ENCODE measurements at regions not wholly inside any gene's neighbourhood (a gene's known extent, or its start where the extent isn't known, plus 50 kb on each side); places are given as distances from the start of the nearest gene placed in this dataset.

DNA sequence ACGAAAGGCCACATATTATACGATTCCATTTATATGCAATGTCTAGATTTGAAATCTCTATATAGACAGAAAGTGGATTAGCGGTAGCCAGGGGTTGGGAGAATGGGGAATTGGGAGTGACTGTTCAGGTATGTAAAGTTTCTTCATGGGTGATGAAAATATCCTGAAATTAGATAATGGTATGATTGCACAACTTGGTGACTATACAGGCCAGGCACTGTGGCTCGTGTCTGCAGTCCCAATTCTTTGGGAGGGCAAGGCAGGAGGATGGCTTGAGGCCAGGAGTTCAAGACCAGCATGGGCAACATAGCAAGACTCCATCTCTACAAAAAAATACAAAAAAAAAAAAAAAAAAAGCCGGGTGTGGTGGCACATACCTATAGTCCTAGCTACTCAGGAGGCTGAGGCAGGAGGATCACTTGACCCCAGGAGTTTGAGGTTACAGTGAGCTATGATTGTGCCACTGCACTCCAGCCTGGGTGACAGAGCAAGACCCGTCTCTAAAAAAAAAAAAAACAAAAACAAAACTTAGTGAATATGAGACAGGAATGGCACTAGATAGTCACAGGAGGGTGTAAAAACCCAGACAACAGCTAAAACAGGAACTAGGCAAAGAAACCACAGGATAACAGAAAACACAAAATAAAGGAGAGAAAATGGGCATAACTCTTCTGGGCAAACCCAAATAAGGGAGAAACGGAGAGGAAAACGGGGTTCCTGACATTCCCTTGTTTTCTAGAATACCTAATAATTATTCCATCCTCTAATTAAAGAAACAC, 72.1 kb upstream of the ZNF618 start:
- H3K36me3 ChIP-seq (ENCODE audit: control insufficient read depth, insufficient read depth, low read length): no peaks in the 10 kb centered on the region

DNA sequence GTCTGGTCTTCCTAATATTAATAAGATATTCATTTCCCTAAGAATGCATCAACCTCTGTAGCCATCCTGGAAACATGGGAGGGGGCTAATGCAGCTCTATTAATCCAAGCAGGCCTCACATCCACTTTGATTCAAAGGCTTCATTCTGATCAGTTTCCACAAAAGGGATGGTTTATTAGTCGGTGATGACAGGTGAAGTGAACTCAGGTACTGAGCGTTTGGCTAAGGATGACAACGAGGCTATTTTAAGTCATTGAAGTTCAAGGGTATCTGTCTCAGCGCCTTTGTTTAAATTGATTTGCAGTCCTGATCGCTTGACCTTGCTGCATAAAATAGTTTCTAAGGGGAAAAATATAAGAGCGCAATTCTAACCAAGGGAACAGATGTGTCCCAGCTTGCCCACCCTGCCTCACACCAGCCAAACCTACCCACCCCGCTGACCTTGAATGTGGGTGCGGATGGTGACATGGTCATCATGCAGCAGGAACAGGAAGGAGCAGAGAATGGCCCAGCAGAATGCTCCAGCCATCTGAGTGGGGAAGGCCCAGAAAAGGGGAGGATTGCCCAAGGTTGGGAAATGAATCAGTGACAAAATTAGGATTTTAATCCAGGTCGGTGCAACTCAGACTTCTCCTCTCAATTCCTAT, 70.5 kb upstream of the ZNF618 start:
- Histone ChIP-seq H3K36me3 (ENCODE audit: control insufficient read depth, insufficient read depth, low read length) (no peaks in the 10 kb centered on the region), H3K4me3 (ENCODE audit: low read length) (no peak overlapping the region), H3K27ac (ENCODE audit: low read length) (no peak overlapping the region), H3K27me3 (ENCODE audit: control insufficient read depth, insufficient read depth, low read length) (no peaks in the 10 kb centered on the region), H3K4me1 (ENCODE audit: control insufficient read depth, insufficient read depth, low read length) (peaks cover 1% of the 10 kb centered on the region; the same call in 1 of the 2 replicates), H3K9me3 (ENCODE audit: control insufficient read depth, insufficient read depth, low read length) (no peaks in the 10 kb centered on the region)
- WGBS (ENCODE audit: insufficient coverage, insufficient read length): no CpG with 5 or more reads among the region's 9 CpGs
- no peak for DNase-seq (ENCODE audit: low read depth, low spot score)

More for the DNA sequence above, 72.1 kb upstream of the ZNF618 start:
- no peak for DNase-seq (ENCODE audit: low read depth, low spot score)
- H3K27ac ChIP-seq (ENCODE audit: low read length): no peak overlapping the region
- H3K4me3 ChIP-seq (ENCODE audit: low read length): no peak overlapping the region
- H3K9me3 ChIP-seq (ENCODE audit: control insufficient read depth, insufficient read depth, low read length): no peaks in the 10 kb centered on the region
- peaks cover 1% of the 10 kb centered on the region; the same call in 1 of the 2 replicates for H3K4me1 ChIP-seq (ENCODE audit: control insufficient read depth, insufficient read depth, low read length)
- WGBS (ENCODE audit: insufficient coverage, insufficient read length): no CpG with 5 or more reads among the region's 8 CpGs
- no peaks in the 10 kb centered on the region for H3K27me3 ChIP-seq (ENCODE audit: control insufficient read depth, insufficient read depth, low read length)

DNA sequence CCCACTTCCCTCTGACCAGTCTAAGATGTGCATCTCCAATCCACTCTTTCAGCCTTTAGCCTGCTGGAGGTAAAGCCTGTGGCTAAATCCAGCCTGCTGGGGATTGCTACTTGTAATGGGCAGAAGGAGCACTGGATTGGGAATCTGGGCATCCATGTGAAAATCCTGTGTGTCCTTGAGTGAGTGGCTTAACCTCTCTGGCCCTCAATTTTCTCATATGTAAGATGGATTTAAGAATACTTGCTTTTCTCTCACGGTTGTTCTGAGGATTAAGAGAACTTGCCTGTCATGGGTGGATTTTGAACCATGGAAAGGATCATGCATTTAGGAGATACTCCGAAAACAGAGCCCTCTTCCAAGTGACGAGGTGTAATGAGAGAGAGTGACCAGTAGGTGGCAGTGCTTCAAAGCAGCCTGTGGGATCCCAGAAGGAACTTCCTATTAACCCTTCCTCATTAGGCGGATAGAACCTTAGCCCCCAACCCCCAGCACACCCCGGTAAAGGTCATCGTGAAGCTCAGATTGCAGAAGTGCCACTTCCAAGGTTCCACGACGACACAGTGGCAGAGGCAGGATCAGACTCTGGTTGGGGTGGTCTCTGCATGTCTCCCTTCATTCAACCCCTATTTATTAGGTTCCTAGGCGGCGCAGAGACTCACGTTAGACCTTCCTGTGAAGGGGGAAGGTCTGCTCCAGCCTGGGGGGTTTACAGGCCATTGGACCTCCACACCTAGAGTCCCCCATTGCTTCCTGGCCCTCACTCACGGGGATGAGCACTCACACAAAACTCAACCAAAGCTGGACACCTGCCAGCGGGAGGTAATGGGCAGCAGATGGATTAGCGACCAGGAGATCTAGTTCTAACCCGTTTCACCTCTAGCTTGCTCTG, 68.7 kb upstream of the ZNF618 start:
- H3K36me3 ChIP-seq (ENCODE audit: control insufficient read depth, insufficient read depth, low read length): no peaks in the 10 kb centered on the region
- DNase-seq (ENCODE audit: low read depth, low spot score): peak; percentile 43
- no peak overlapping the region for H3K4me3 ChIP-seq (ENCODE audit: low read length)
- no CpG with 5 or more reads among the region's 15 CpGs for WGBS (ENCODE audit: insufficient coverage, insufficient read length)
- H3K27ac ChIP-seq (ENCODE audit: low read length): no peak overlapping the region
- no peaks in the 10 kb centered on the region for H3K9me3 ChIP-seq (ENCODE audit: control insufficient read depth, insufficient read depth, low read length)
- H3K27me3 ChIP-seq (ENCODE audit: control insufficient read depth, insufficient read depth, low read length): no peaks in the 10 kb centered on the region
- H3K4me1 ChIP-seq (ENCODE audit: control insufficient read depth, insufficient read depth, low read length): peaks cover 1% of the 10 kb centered on the region; the same call in 1 of the 2 replicates

DNA sequence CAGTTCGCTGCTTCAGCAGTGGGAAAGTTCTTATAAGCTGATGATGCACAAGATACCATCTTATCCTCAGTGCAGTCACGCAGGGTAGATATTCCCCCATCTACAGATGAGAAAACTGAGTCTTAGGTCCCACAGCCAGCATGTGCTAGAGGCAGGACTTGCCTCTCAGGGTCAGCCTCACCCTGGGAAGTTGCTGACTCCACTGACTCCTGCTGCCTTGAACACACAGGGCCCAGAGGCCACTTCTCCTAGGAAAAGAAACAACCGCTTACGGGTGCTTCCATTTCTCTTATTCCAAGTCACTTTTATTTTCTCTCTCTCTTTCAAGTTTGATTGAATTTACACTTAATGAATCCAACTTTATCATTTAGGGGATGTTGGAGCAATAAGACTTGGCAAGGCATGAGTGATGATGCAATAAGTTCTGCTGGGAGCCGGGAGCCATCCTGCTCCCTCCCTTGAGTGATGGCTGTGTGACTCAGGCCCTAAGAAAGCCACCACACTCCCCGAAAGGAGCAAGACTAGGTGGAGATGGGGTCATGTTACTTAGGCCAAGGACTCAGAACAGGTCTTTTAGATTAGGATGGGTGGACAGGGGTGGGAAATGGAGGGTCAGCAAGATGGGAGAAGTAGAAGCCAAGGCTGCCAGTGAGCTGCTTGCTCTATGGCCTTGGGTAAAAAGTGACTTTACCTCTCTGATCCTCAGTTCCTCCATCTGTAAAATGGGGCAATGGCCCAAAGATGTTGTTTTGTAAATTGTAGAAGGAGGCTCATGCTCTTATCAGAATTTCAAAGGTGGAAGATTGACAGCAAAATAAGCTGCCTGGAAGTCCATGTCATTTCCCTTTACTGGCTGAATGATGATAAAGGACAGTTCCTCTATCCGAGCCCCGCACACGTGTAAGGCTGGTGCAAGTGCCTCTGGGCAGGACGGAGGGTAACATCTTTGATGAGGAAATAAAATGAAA, 67.4 kb upstream of the ZNF618 start:
- Histone ChIP-seq H3K4me1 (ENCODE audit: control insufficient read depth, insufficient read depth, low read length) (peaks cover 1% of the 10 kb centered on the region; the same call in 1 of the 2 replicates), H3K27ac (ENCODE audit: low read length) (no peak overlapping the region), H3K9me3 (ENCODE audit: control insufficient read depth, insufficient read depth, low read length) (no peaks in the 10 kb centered on the region), H3K4me3 (ENCODE audit: low read length) (no peak overlapping the region), H3K27me3 (ENCODE audit: control insufficient read depth, insufficient read depth, low read length) (no peaks in the 10 kb centered on the region), H3K36me3 (ENCODE audit: control insufficient read depth, insufficient read depth, low read length) (no peaks in the 10 kb centered on the region)
- no peak for DNase-seq (ENCODE audit: low read depth, low spot score)
- no CpG with 5 or more reads among the region's 10 CpGs for WGBS (ENCODE audit: insufficient coverage, insufficient read length)

DNA sequence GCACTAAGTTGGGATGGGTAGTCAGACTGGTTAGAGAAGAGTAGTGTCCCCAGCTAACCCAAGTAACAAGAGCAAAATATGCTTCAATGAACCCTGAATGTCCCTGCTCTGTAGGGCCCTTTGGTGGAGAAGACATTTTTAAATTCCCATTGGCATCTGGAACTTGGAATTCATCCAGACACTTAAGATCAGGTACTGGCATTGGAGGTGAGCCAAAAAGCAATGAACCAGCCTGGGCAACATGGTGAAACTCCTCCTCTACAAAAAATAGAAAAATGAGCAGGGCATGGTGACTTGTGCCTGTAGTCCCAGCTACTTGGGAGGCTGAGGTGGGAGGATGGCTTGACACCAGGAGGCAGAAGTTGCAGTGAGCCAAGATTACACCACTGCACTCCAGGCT, 58.9 kb upstream of the ZNF618 start:
- Histone ChIP-seq H3K27me3 (ENCODE audit: control insufficient read depth, insufficient read depth, low read length) (no peaks in the 10 kb centered on the region), H3K27ac (ENCODE audit: low read length) (no peak overlapping the region), H3K9me3 (ENCODE audit: control insufficient read depth, insufficient read depth, low read length) (no peaks in the 10 kb centered on the region), H3K4me3 (ENCODE audit: low read length) (no peak overlapping the region), H3K4me1 (ENCODE audit: control insufficient read depth, insufficient read depth, low read length) (no peaks in the 10 kb centered on the region), H3K36me3 (ENCODE audit: control insufficient read depth, insufficient read depth, low read length) (no peaks in the 10 kb centered on the region)
- no peak for DNase-seq (ENCODE audit: low read depth, low spot score)

DNA sequence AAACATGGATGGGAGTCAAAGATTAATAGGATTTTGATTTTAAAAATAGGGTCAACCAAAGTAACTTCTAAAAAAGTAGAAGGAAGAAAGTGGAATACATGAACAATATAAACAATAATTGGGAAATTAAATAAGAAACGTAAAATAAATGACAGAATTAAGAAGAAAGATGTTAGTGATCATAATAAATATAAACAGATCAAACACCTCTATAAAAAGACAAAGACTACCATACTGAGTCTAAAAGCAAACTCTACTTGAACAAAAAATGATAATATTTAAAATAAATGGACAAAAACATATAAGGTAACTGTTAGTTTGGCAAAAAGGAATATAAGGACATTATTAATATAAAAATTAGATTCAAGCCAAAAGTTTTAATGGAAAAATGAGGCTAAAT, 57.7 kb upstream of the ZNF618 start:
- H3K27me3 ChIP-seq (ENCODE audit: control insufficient read depth, insufficient read depth, low read length): no peaks in the 10 kb centered on the region
- H3K36me3 ChIP-seq (ENCODE audit: control insufficient read depth, insufficient read depth, low read length): no peaks in the 10 kb centered on the region
- H3K9me3 ChIP-seq (ENCODE audit: control insufficient read depth, insufficient read depth, low read length): no peaks in the 10 kb centered on the region
- no CpG with 5 or more reads among the region's 1 CpG for WGBS (ENCODE audit: insufficient coverage, insufficient read length)
- H3K27ac ChIP-seq (ENCODE audit: low read length): no peak overlapping the region
- no peaks in the 10 kb centered on the region for H3K4me1 ChIP-seq (ENCODE audit: control insufficient read depth, insufficient read depth, low read length)
- DNase-seq (ENCODE audit: low read depth, low spot score): no peak
- H3K4me3 ChIP-seq (ENCODE audit: low read length): no peak overlapping the region

DNA sequence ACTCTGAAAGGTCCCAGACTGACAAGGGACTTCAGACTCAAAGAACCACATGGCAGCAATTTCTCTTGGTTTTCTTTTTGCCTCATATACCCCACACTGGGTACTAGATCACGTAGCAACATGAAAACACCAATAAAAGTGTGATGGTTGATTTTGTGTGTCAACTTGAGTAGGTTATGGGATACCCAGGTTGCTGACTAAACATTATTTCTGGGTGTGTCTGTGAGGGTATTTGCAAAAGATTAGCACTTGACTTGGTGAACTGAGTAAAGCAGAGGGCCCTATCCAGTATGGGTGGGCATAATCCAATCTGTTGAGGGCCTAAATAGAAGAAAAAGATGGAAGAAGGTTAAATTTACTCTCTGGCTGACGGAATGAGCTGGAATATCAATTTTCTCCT, 53.8 kb upstream of the ZNF618 start:
- H3K36me3 ChIP-seq (ENCODE audit: control insufficient read depth, insufficient read depth, low read length): no peaks in the 10 kb centered on the region
- no peaks in the 10 kb centered on the region for H3K9me3 ChIP-seq (ENCODE audit: control insufficient read depth, insufficient read depth, low read length)
- H3K4me1 ChIP-seq (ENCODE audit: control insufficient read depth, insufficient read depth, low read length): no peaks in the 10 kb centered on the region
- DNase-seq (ENCODE audit: low read depth, low spot score): no peak
- no peaks in the 10 kb centered on the region for H3K27me3 ChIP-seq (ENCODE audit: control insufficient read depth, insufficient read depth, low read length)
- no CpG with 5 or more reads among the region's 2 CpGs for WGBS (ENCODE audit: insufficient coverage, insufficient read length)
- H3K27ac ChIP-seq (ENCODE audit: low read length): no peak overlapping the region
- H3K4me3 ChIP-seq (ENCODE audit: low read length): no peak overlapping the region

DNA sequence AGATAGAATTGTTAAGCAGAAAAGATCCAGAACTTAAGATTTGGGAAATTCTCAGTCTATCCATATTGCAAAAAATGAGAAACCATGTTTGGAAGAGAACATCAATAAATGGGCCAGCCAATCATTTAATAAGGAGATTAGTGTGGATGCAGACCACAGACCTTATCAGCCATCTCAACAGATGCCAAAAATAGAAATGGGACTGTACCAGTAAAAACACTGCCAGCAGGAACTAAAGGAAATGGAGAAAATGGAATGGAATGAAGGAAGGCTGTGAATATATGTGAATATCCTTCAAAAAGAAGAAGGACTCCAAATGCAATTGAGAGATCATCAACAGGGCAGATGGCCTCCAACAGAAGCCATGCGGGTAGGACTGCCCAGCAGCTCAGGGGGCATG, 52.7 kb upstream of the ZNF618 start:
- DNase-seq (ENCODE audit: low read depth, low spot score): no peak

More for the DNA sequence above, 52.7 kb upstream of the ZNF618 start:
- Histone ChIP-seq H3K9me3 (ENCODE audit: control insufficient read depth, insufficient read depth, low read length) (no peaks in the 10 kb centered on the region), H3K27ac (ENCODE audit: low read length) (no peak overlapping the region), H3K36me3 (ENCODE audit: control insufficient read depth, insufficient read depth, low read length) (no peaks in the 10 kb centered on the region), H3K4me3 (ENCODE audit: low read length) (no peak overlapping the region), H3K4me1 (ENCODE audit: control insufficient read depth, insufficient read depth, low read length) (no peaks in the 10 kb centered on the region), H3K27me3 (ENCODE audit: control insufficient read depth, insufficient read depth, low read length) (no peaks in the 10 kb centered on the region)
- WGBS (ENCODE audit: insufficient coverage, insufficient read length): no CpG with 5 or more reads among the region's 1 CpG
